ENCODE measurements at regions not wholly inside any gene's neighbourhood (a gene's known extent, or its start where the extent isn't known, plus 50 kb on each side); places are given as distances from the start of the nearest gene placed in this dataset.
"Not testable (repeated sequence)": the region's sequence is repeated elsewhere in the genome, so short reads cannot be mapped to it uniquely, and the experiment has no call there.

DNA sequence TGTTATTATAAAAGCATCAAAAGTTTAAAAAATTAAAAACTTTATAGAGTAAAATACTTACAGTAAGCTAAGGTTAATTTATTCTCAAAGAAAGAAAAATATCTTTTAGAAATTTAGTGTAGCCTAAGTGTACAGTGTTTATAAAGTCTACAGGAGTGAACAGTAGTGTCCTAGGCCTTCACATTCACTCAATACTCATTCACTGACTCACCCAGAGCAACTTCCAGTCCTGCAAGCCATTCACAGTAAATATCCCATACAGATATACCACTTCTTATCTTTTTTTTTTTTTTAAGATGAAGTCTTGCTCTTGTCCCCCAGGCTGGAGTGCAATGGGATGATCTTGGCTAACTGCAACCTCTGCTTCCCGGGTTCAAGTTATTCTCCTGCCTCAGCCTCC lies 73.1 kb upstream of the FST start:
- DNase-seq (ENCODE audit: low spot score): no peak

DNA sequence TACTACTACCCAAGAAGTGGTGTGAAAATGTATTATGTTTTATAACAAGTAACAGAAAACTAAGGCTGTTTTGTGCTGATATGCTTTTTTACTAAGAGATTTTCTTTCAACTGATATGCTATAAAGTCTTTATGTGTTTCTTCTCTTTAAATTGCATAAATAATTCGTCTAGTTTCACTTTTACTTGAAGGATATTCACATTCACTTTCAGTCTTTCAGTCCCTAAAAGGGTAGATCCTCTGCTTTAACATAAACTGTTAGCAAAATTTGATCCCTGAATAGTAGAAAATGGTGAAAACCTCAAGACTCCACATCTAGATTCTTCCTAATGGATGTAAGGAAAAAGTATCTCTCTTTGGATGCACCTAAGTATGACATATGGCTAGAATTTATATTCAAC lies 69.0 kb upstream of the FST start:
- DNase-seq (ENCODE audit: low spot score): no peak

DNA sequence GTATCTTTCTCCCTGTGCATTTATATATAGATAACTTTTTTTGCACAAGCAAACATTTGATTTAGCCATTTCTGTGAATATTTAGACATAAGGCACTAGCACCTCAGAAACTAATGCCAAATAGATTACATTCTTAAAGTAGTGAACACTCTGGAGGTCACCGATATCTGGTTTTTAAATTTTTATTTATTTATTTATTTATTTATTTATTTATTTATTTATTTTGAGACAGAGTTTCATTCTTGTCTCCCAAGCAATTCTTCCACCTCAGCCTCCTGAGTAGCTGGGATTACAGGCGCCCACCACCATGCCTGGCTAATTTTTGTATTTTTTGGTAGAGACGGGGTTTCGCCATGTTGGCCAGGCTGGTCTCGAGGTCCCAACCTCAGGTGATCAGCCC lies 67.9 kb upstream of the FST start:
- not testable (repeated sequence) for DNase-seq (ENCODE audit: low spot score)

DNA sequence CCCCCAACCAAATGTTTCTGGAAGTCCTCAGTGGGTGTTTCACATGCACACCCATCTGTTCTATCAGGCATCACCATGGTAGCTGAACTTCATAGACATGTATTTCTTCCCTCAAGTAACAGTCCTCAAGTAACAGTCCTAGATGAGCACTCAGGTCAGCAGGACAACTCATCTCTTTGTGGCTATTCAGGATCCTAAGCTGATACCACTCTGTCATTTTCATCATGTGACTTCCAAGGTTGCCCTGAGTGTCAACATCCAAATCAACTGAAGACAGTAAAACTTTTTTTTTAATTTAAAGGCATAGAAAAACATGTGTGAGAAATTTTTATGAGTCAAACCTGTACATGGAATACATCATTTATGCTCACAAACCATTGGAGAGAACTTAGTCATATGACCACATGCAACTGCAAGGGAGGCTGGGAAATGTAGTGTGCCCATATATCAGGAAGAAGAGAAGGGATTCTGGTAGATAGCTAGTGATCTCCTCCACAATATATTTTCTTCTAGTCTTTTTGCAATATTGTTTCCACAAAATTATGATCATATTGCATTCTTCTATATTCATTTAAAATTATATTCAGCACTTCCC lies 64.2 kb upstream of the FST start:
- DNase-seq (ENCODE audit: low spot score): no peak

DNA sequence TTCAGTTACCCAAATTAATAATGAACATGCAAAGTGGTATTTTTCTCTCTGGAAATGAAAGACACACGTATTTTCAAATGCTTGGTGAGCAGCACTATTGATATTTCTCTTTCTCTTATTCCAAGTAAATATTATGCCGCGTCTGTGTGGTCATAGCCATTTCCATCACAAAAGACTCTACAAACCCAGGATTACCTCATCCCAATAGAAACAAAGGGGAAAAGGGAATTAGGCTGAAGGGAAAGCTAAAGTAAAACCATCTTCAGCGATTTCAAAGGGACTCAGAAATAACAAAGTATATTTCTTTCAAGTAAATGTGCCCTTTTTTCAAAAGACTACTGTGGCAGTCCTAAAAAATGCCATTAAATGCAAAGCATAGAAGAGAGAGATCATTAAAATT lies 62.0 kb upstream of the FST start:
- DNase-seq (ENCODE audit: low spot score): no peak

DNA sequence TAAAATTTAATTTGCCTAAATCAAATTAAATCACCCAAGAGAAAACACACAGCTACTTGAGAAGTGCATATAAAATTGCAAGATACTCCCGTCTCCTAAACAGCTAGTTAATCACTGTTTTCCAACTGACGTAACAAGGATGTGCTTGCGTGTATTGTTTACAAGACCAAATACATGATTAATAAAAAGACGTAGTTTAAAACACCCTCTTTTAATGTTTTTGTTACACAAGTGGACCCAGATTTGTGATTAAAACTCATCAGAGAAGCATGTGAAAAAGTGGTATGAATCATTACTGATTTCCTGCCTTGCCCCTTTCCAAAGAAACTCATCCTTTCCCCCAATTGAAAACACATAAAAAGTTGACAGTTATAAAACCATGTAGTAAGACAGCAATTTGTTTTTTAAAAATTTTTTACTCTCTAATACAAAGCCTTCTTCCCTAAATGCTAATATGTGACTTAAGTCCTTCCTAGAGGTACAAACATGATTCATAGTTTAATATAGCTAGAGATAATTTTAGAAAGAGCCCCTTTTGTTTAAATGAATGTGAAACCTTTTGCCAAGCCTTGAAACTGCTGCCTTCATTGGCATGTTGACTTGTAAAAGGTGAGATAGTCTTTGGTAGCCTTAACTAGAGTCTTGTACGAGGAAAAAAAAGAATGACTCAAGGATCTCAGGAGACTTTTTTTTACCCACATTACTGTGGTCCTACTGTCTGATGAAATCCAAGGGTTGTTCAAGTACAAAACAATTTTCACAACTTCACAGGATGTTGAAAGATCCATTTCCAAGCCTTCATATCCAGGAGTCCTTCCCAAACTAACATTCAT lies 61.4 kb upstream of the FST start:
- no peak for DNase-seq (ENCODE audit: low spot score)

DNA sequence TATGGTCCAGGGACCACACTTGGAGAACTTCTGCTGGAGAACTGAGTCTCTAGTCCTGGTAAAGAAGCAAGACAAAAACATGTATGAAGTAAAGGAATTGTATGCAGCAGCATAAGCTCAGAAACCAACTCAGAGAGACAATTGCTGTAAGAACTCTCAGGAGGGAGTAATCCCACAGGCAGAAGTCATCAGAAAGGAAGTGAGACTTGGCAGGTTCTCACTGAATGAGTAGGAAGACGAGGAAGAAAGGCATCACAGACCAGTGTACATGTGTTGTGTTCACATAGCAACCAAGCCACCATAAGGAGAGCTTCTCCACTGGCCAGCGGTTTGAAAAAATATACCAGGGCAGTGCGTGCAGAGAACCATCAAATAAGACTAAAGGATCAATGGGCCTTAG lies 57.9 kb upstream of the FST start:
- DNase-seq (ENCODE audit: low spot score): no peak

DNA sequence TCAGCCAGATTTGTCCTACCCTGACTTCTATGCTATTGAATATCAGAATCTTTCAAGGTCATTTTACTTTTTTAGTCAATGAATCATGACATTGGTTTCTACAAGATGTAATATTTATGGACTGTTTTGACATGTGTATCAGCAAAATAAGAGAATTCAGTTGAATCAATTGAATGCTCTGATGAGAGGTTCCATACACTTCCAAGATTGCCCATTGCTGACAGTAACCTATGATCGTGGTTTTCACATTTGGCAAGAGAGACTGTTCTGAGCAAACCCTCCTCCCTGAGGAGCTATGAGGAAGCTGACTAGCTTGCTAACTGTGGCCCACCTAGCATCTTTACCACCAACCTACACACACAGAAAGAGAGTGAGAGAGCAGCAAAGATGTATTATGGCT lies 56.7 kb upstream of the FST start:
- DNase-seq (ENCODE audit: low spot score): no peak

DNA sequence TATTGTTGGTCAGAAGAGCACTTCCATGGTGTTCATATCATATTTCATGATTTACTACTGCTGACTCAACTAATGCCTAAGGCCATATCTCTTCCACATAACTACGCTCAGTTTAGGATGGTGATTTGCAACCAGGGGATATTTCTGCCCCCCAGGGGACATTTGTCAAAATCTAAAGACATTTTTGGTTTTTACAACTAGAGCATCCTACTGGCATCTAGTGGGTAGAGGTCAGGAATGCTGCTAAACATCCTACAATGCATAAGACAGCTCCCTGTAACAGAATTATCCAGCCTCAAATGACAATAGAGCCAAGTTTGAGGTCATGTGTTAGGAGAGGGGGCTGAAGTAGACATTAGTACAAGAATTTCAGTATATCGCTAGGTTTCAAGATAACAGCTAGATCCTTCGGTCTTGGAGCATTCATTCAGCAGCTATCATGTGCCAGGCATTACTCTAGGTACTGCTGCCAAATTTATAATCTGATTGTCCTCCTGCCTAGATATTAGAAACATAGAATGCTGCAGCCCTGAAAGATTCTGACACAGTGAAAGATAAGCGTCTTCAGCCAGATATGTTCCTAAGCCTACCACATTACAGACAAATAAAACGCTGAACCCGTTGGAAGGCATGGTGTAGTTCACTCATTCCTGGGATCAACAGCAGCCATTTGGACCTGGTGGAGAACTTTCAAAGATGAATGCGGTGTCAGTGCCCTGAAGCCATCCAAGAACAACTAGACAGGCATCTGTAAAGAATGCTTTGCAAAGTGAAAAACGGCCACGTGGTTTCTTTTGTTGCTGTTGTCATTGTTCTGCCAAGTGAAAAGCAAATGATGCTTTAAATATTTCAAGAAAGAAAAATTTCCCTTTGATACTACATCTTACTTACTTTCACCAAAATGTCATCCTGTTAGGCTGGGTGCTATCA lies 55.5 kb upstream of the FST start:
- DNase-seq (ENCODE audit: low spot score): no peak

DNA sequence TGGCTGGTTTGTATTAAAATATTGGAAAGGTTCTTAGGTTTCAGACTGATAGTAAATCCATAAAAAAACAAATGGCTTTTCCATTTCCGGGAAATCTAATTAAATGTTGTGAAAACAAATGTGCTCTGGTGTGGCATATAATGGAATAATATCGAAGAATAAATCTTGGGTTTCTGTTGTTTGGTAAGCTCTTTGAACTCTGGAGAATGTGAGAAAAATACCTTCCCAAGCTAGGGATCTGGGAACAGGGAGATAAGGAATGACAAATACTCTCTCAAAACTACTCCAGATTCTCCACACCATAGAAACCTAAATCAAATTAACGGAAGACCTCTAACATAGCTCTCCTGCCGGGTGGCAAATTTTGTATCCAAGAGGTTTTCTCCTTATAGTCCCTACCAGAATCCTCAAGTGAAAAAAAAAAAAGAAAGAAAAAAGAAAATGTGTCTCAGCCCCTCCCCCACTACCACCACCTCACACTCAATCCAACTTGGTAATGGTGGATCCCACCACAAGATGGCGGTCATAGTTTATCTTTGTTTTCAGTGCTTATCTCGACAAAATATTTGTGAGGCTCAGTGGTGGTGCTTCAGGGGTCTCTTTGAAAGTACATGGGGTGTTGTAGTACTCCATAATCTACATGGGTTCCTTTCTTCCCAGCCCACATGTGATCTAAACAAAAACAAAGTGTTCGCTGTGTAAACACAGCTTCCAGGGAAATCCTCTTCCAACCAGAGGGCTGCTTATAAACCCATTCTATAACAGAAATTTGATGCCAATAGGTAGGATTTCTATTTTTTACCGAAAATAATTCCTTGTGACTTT lies 54.5 kb upstream of the FST start:
- no peak for DNase-seq (ENCODE audit: low spot score)

DNA sequence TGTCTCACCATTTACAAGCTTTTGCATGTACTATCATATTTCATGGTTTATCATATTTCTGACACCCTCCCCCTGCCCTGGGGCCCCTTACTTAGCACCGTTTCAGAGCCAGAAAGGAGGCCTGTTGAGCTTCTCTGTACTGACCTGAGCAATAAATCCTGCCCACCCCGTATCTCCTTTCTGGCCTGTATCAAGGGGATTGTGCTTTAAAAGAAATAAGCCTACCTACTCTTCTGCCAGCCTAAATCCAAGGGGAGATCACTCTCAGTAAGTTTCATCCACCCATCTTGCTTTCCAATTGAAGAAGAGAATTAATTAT lies 54.0 kb upstream of the FST start:
- no peak for DNase-seq (ENCODE audit: low spot score)

DNA sequence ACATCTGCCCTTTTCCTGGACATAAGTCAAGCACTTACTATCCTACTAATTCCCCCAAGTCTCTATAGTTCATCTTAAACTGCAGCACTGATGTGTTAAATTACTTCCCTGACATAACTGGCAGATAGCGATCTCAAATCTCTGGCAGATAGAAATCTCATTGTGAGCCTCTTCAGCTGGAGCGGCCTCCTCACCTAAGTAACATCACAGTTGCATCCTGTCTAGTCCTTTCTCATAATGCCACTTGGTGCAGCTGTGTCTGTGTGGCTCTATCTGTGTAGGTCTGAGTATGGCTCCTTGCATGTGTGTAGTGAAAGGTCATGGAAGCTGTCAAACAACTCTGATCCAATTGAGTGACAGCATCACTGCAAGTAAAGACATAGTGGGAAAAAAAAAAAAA lies 53.6 kb upstream of the FST start:
- no peak for DNase-seq (ENCODE audit: low spot score)

DNA sequence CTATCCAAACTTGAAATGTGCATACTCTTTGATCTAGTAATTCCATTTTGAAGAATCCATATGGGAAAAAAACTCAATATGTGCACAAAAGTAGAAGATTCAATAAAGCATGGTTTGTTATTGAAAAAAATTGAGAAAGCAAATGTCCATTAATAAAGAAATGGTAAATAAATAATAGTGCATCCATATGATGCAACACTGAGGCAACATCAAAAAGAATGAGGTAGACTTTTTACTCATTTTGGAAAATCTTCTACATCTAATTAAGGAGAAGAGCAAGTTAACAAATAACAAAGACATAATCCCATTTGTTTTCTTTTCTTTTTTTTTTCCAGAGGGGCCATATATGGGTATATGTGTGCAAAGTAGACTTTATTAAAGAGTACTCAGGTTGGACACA lies 52.5 kb upstream of the FST start:
- DNase-seq (ENCODE audit: low spot score): no peak

DNA sequence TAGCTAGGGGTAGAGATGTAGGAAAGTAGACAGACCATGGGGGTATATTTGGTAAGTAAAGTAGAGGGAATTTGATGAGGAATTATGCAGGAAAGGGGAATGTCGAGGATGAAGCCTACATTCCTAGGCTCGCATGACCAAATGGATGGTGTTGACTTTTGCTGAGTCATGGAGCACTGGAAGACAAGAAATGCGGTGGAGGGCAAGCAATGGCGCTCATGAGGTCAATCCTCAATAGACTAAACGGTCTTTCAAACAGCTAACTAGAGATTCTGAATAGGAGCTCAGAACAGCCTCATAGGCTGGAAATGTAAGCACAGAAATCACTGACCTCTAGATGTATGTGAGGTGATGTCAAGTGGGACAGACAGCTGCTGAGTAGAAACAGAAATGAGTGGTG lies 50.7 kb upstream of the FST start:
- DNase-seq (ENCODE audit: low spot score): no peak

DNA sequence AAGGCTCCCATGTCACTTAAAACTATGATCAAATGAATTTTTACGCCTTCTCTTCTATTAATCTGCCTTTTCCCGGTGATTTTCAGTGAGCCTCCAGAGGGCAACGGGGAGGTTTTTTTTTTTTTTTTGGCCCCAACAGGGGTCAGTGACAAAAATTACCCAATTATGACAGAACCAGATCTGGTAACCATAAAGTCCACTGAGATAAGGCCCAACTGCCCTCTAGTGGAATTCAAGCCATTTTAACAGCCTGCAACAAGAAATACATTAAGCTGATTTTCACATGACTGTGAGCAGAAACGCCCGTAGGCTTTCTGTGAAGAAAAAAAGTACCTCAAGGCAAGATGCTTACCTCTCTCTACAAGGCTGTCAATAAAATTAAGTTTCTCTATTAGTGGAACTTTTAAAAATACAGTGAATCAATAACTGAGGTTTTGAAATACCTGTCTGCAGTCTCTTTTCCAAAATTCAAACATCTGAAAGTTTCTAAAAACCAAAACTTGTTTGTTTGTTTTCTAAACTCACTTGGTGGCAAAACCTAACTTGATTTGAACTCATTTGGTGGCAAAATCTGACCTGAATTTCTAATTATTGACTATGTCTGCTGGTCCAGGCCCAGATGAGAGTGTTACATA lies 49.7 kb upstream of the FST start:
- DNase-seq (ENCODE audit: low spot score): no peak

All from mucosa of gallbladder (tissue), 1 donor.